ENCODE measurements at regions not wholly inside any gene's neighbourhood (a gene's known extent, or its start where the extent isn't known, plus 50 kb on each side); places are given as distances from the start of the nearest gene placed in this dataset.

DNA sequence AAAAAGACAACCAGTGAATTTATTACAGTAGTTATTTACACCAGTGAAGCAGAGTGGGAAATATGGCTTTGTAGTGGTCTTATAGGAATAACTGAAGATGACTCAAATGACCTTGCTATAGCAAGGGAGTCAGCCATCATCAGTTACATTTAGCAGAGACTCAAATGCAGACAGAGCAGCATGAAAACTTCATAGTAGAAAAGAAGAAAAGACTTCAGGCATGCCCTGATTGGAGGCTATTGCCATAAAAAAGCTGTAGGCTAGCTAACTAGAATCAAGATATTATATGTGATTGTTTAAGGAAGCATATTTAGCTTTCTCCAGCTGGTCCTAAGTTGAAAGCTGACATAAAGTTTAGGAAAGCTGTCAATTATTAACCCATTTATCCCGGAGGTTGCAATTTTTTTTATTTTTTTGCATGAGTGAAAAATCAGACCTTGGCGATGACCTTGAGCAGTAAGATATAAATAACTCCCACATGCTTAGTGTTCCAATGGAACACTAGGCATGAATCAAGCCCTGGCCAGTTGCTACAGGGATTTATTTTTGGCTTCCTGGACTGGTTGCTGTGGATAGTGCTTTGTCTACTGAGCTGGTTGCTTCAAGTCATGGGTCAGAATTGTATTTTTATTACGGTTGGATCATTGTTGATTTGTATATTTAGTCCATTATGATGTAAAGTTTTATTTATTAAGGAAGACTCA, 675.6 kb upstream of the VRK2 start:
- TF ChIP-seq, protein P1, sequence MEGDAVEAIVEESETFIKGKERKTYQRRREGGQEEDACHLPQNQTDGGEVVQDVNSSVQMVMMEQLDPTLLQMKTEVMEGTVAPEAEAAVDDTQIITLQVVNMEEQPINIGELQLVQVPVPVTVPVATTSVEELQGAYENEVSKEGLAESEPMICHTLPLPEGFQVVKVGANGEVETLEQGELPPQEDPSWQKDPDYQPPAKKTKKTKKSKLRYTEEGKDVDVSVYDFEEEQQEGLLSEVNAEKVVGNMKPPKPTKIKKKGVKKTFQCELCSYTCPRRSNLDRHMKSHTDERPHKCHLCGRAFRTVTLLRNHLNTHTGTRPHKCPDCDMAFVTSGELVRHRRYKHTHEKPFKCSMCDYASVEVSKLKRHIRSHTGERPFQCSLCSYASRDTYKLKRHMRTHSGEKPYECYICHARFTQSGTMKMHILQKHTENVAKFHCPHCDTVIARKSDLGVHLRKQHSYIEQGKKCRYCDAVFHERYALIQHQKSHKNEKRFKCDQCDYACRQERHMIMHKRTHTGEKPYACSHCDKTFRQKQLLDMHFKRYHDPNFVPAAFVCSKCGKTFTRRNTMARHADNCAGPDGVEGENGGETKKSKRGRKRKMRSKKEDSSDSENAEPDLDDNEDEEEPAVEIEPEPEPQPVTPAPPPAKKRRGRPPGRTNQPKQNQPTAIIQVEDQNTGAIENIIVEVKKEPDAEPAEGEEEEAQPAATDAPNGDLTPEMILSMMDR (IDR thresholded peaks at IDR 0.05; ENCODE audit: insufficient read depth, low read length, poor library complexity, severe bottlenecking), result no peak
- Histone ChIP-seq H3K36me3 (ENCODE audit: control insufficient read depth, insufficient read depth, low read length) (no peaks in the 10 kb centered on the region), H3K27me3 (replicated peaks; ENCODE audit: control insufficient read depth, insufficient read depth, low read length) (no peaks in the 10 kb centered on the region), H3K4me3 (replicated peaks; ENCODE audit: low read depth, low read length) (no peak overlapping the region)
- no peak for DNase-seq (ENCODE audit: extremely low read depth, insufficient read length)

DNA sequence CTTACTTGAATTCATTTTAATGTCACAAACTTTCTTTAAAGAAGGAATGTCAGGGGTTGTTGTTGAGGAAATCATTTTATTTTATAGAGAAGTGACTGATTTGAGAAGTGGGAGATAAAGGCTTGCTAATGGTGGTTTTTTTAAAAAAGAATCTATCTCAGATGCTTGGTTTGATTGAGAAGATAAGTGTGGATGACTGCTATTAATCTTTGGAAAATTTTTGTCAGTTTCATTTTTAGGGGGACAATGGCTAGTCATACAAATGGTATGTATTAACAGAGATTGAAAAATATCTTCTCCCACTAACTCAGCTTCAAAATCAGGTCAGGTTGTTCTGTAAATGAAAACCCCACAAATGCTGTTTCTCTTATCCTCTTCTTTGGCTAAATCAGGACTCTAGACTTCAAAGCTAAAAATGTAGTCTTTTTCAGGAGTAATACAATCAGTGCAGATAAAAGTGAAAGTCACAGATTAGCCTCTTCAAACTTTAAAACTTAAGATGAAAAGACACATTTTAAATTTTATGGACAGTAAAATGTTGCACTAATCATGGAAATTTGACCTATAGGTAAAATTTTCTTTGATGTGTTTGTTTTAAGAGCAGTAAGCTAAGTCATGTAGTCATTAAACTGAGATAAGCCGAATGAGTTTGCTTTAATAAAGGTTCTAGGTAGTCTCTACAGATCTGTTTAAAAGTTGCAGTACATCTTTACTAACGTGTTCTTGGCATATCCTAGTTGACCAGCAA, 674.2 kb upstream of the VRK2 start:
- TF ChIP-seq, protein P1 (IDR thresholded peaks at IDR 0.05; ENCODE audit: insufficient read depth, low read length, poor library complexity, severe bottlenecking), result no peak
- DNase-seq (ENCODE audit: extremely low read depth, insufficient read length), result no peak
- H3K27me3 ChIP-seq (replicated peaks; ENCODE audit: control insufficient read depth, insufficient read depth, low read length), result no peaks in the 10 kb centered on the region
- no peaks in the 10 kb centered on the region for H3K36me3 ChIP-seq (ENCODE audit: control insufficient read depth, insufficient read depth, low read length)
- H3K4me3 ChIP-seq (replicated peaks; ENCODE audit: low read depth, low read length), result no peak overlapping the region

DNA sequence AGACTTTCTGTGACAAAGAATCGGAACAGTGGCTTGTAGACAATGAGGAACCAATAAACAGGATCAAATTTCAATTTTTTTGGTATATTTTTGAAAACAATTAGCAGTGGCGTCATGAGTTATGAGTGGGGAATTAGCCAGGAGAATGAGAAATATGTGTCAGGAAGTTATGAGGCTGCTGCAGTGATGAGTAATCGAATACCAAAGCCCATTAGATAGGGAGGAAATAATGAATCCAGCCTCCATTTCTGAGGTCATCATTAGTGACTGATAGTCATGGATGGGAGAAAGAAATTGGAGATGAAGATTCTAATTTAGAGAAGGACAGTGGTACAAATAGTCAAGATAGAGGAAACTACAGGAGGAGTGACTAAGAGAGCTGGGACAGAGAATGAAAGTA, 673.1 kb upstream of the VRK2 start:
- no peaks in the 10 kb centered on the region for H3K27me3 ChIP-seq (replicated peaks; ENCODE audit: control insufficient read depth, insufficient read depth, low read length)
- TF ChIP-seq, protein P1 (IDR thresholded peaks at IDR 0.05; ENCODE audit: insufficient read depth, low read length, poor library complexity, severe bottlenecking), result no peak
- no peak for DNase-seq (ENCODE audit: extremely low read depth, insufficient read length)
- H3K36me3 ChIP-seq (ENCODE audit: control insufficient read depth, insufficient read depth, low read length), result no peaks in the 10 kb centered on the region
- H3K4me3 ChIP-seq (replicated peaks; ENCODE audit: low read depth, low read length), result no peak overlapping the region

DNA sequence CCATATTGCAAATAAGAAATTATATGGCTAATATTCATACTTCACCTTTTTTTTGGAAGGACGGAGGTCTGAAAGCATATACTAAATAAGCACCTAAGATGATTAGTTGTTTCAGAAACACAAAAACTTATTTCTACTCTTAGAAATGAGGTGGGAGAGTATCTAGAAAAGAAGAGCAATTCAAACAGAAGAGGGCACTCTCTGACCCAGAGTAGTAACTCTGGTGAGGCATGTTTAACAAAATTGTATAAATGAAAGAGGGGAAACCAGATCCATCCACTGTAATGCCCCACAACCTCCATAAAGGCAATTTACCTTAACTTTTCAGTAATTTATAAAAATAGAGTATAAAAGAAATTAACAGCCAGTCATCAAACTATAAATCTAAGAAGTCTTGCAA, 669.6 kb upstream of the VRK2 start:
- TF ChIP-seq, protein P1 (IDR thresholded peaks at IDR 0.05; ENCODE audit: insufficient read depth, low read length, poor library complexity, severe bottlenecking), result no peak
- H3K27me3 ChIP-seq (replicated peaks; ENCODE audit: control insufficient read depth, insufficient read depth, low read length), result no peaks in the 10 kb centered on the region
- no peak overlapping the region for H3K4me3 ChIP-seq (replicated peaks; ENCODE audit: low read depth, low read length)
- no peak for DNase-seq (ENCODE audit: extremely low read depth, insufficient read length)
- H3K36me3 ChIP-seq (ENCODE audit: control insufficient read depth, insufficient read depth, low read length), result no peaks in the 10 kb centered on the region

DNA sequence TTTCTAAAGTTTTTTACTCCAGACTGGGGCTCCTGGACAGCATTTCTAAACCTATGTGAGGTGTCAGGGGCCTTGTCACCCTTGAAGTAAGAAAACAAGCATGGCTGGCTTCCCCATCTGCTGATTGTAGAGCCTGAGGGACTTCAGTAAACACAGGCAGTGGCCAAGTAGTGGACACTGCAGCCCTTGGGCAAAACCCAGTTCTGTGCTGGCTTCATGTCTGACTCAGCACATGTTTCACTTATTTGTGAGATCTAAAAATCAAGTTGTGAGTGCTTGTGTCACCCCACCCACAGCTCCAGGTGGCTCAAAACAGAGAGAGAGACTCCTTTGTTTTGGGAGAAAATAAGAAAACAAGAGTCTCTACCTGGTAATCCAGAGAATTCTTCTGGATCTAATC, 660.3 kb upstream of the VRK2 start:
- H3K36me3 ChIP-seq (ENCODE audit: control insufficient read depth, insufficient read depth, low read length), result no peaks in the 10 kb centered on the region
- TF ChIP-seq, protein P1 (IDR thresholded peaks at IDR 0.05; ENCODE audit: insufficient read depth, low read length, poor library complexity, severe bottlenecking), result no peak
- no peak overlapping the region for H3K4me3 ChIP-seq (replicated peaks; ENCODE audit: low read depth, low read length)
- H3K27me3 ChIP-seq (replicated peaks; ENCODE audit: control insufficient read depth, insufficient read depth, low read length), result no peaks in the 10 kb centered on the region
- no peak for DNase-seq (ENCODE audit: extremely low read depth, insufficient read length)
